ENCODE measurements at regions not wholly inside any gene's neighbourhood (a gene's known extent, or its start where the extent isn't known, plus 50 kb on each side); places are given as distances from the start of the nearest gene placed in this dataset.

DNA sequence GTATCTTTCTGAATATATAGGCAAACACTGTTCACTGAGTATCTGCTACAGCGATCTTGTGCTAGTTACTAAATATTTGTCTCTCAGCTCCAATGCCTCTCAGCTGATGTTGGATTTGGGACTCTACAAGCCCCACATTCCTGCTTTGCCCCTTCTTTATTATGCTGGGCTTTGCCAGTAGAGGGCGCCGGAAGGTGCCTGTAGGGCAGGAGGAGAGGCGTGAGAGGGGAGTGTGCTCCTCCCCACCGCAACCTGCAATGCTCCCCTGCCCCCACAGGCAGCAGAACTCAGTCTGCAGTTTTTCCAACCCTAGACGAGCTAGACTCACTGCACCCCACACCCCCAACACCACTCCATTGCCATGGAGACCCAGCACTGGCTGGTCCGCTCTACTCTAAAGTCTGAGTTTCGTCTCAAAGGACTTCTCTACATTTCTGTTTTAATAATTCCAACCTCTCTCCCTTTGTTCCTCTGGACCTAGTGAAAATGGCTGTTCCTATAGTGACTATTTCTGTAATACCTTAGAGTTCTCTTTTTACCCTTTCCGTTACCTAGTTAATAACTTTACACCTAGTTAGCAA lies 337.6 kb downstream of the CCSER2 start:
- Histone ChIP-seq H3K4me1 (no peaks in the 10 kb centered on the region), H3K9me3 (no peaks in the 10 kb centered on the region), H3K4me3 (no peak overlapping the region), H3K27me3 (peaks cover 0 to 8% (median 0%) of the 10 kb centered on the region in 7 donors), H3K27ac (no peak overlapping the region), H3K36me3 (no peaks in the 10 kb centered on the region)
- TF ChIP-seq, protein P1, sequence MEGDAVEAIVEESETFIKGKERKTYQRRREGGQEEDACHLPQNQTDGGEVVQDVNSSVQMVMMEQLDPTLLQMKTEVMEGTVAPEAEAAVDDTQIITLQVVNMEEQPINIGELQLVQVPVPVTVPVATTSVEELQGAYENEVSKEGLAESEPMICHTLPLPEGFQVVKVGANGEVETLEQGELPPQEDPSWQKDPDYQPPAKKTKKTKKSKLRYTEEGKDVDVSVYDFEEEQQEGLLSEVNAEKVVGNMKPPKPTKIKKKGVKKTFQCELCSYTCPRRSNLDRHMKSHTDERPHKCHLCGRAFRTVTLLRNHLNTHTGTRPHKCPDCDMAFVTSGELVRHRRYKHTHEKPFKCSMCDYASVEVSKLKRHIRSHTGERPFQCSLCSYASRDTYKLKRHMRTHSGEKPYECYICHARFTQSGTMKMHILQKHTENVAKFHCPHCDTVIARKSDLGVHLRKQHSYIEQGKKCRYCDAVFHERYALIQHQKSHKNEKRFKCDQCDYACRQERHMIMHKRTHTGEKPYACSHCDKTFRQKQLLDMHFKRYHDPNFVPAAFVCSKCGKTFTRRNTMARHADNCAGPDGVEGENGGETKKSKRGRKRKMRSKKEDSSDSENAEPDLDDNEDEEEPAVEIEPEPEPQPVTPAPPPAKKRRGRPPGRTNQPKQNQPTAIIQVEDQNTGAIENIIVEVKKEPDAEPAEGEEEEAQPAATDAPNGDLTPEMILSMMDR (IDR thresholded peaks at IDR 0.05): peak in 1 of 9 donors; percentile 32
- DNase-seq (no peak), ATAC-seq (no peak)
- intact Hi-C loops (cut with DNase I): no loop called here
- 58% methylated on average over 9 of the region's 9 CpGs for WGBS, 2 donors

DNA sequence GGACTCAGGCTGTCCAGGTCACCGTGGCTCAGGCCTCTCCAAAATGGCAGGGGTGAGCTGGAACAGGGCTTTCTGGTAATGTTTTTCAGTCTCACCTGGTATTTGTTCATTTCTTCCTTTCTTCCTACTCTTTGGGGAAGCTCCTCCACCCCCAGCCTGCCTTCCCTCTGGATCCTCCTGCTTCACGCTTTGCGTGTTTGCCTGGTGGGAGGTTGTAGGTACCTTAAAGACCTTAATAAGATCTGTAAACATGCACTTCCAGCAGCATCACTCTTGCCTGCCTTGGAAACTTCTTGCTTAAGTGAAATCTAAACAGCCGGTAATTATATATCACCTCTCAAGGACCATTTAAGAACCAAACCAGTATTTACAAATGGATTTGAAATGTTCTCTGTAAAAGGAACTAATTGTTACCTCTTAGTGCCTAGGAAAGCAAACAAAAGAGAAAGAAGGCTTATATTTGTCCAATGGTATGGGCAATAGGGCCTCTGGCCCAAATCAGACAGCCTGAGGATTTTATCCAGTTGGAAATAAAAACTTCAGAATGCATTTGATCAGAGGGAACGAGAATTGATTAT lies 339.9 kb downstream of the CCSER2 start:
- 76 to 78% methylated on average over 5 of the region's 5 CpGs for WGBS, 2 donors
- ATAC-seq (no peak), DNase-seq (no peak)

DNA sequence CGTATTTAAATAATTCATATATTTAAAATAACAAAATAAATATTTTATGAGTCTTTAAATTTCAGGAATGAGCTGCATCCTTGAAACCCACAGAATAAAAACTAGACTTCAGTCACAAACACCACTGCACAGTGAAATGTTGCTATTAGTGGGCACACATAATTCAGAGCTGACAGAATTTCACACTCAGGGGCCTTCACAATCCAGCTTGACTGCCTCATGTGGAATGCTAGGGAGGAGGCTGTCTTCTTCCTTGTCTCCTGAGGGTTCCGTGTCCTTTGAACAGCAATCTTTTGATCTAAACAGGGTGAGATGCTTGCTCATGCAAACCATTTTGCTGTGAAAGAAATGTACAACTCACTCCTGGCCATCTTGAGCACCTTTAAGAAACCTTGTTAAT lies 346.7 kb downstream of the CCSER2 start:
- H3K27ac ChIP-seq: no peak overlapping the region
- H3K4me3 ChIP-seq: no peak overlapping the region
- no peaks in the 10 kb centered on the region for H3K36me3 ChIP-seq
- no peaks in the 10 kb centered on the region for H3K4me1 ChIP-seq
- DNase-seq: no peak
- intact Hi-C loops (cut with DNase I): no loop called here
- TF ChIP-seq, protein P1 (IDR thresholded peaks at IDR 0.05): no peak
- no peak for ATAC-seq
- H3K27me3 ChIP-seq: peaks cover 0 to 9% (median 0%) of the 10 kb centered on the region in 7 donors
- no peaks in the 10 kb centered on the region for H3K9me3 ChIP-seq
- WGBS, 2 donors: 76 to 78% methylated on average over 2 of the region's 2 CpGs

More for the DNA sequence above, 339.9 kb downstream of the CCSER2 start:
- H3K27me3 ChIP-seq: no peaks in the 10 kb centered on the region
- no peak overlapping the region for H3K27ac ChIP-seq
- H3K4me1 ChIP-seq: no peaks in the 10 kb centered on the region
- TF ChIP-seq, protein P1 (IDR thresholded peaks at IDR 0.05): no peak
- no peaks in the 10 kb centered on the region for H3K36me3 ChIP-seq
- intact Hi-C loops (cut with DNase I): no loop called here
- no peaks in the 10 kb centered on the region for H3K9me3 ChIP-seq
- no peak overlapping the region for H3K4me3 ChIP-seq

DNA sequence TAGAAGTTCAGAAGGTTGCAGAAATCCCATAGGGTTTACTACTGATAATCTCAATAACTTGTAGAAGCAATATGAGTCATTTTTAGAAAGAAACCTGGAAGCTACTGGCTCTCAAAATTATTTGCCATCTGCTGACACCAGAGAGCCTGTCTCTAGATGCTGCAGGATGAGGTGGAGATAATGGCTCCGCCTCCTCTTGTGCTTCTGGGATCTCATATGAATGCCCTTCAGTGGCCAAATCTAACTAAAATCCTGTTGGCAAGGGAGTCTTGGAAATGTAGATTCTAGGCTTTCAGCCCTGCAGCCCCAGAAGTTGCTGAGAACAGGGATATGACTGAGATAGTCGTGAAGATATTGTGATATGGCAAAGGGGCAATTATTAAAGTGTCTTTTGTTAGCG lies 348.1 kb downstream of the CCSER2 start:
- ATAC-seq (no peak), DNase-seq (no peak)
- H3K36me3 ChIP-seq: no peaks in the 10 kb centered on the region
- 72 to 88% methylated on average over 3 of the region's 3 CpGs for WGBS, 2 donors
- H3K4me3 ChIP-seq: no peak overlapping the region
- no peaks in the 10 kb centered on the region for H3K4me1 ChIP-seq
- TF ChIP-seq, protein P1 (IDR thresholded peaks at IDR 0.05): no peak
- no peak overlapping the region for H3K27ac ChIP-seq
- no peaks in the 10 kb centered on the region for H3K9me3 ChIP-seq
- intact Hi-C loops (cut with DNase I): no loop called here
- peaks cover 0 to 9% (median 0%) of the 10 kb centered on the region in 7 donors for H3K27me3 ChIP-seq
